ENCODE measurements at regions not wholly inside any gene's neighbourhood (a gene's known extent, or its start where the extent isn't known, plus 50 kb on each side); places are given as distances from the start of the nearest gene placed in this dataset.

DNA sequence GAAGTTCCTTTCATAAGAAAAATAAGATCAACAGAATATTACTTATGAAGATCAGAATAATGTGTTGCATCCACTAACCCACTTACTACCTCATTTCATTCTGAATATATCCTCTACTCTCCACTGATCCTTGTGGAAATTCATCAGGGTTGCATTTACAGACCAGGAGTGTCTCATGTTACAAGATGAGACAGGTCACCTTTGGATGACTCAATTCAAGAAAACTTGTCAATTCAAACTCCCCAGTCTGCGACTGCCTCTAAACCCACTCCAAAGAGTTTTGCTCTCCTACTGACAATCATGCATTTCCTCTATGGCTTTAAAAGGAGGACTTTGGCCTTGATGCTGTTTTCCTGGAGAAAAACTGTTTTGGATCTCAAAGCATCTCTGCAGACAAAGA, 68.4 kb downstream of the ID4 start:
- WGBS (ENCODE audit: insufficient coverage), result no CpG with 5 or more reads among the region's 1 CpG
- H3K27ac ChIP-seq (ENCODE audit: low read depth in 1 of 2, low read length in 2 of 2), result no peak overlapping the region
- H4K20me1 ChIP-seq (ENCODE audit: insufficient read depth, low read length), result no peaks in the 10 kb centered on the region
- H3K9ac ChIP-seq (ENCODE audit: insufficient read depth, low read length, poor library complexity, severe bottlenecking), result no peak overlapping the region
- TF ChIP-seq, protein P1, sequence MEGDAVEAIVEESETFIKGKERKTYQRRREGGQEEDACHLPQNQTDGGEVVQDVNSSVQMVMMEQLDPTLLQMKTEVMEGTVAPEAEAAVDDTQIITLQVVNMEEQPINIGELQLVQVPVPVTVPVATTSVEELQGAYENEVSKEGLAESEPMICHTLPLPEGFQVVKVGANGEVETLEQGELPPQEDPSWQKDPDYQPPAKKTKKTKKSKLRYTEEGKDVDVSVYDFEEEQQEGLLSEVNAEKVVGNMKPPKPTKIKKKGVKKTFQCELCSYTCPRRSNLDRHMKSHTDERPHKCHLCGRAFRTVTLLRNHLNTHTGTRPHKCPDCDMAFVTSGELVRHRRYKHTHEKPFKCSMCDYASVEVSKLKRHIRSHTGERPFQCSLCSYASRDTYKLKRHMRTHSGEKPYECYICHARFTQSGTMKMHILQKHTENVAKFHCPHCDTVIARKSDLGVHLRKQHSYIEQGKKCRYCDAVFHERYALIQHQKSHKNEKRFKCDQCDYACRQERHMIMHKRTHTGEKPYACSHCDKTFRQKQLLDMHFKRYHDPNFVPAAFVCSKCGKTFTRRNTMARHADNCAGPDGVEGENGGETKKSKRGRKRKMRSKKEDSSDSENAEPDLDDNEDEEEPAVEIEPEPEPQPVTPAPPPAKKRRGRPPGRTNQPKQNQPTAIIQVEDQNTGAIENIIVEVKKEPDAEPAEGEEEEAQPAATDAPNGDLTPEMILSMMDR (IDR thresholded peaks at IDR 0.05), result no peak
- intact Hi-C loops (cut with micrococcal nuclease), result no loop called here
- H3K4me2 ChIP-seq (replicated peaks; ENCODE audit: extremely low read depth, low read length, poor library complexity, severe bottlenecking), result no peak overlapping the region
- H3K36me3 ChIP-seq (replicated peaks in 1 of 2; ENCODE audit: control insufficient read depth in 1 of 2, insufficient read depth in 2 of 2, low read length in 2 of 2), result no peaks in the 10 kb centered on the region
- H3K4me3 ChIP-seq (replicated peaks in 1 of 3; ENCODE audit: low read depth in 2 of 3, low read length in 3 of 3), result no peak overlapping the region
- H3K4me3 Mint-ChIP-seq, result no peak overlapping the region
- no peaks in the 10 kb centered on the region for H3K27me3 ChIP-seq (ENCODE audit: control insufficient read depth in 2 of 2, insufficient read depth in 2 of 2, low read length in 2 of 2)
- H3K4me1 Mint-ChIP-seq, result no peaks in the 10 kb centered on the region
- peaks cover 0 to 2% (median 2%) of the 10 kb centered on the region in 3 donors for H3K27me3 Mint-ChIP-seq (ENCODE audit: low read depth in 3 of 3)
- DNase-seq, result no peak
- H3K9me3 ChIP-seq (replicated peaks in 1 of 2; ENCODE audit: control insufficient read depth in 1 of 2, insufficient read depth in 1 of 2, low read length in 2 of 2), result peaks cover 0 to 5% of the 10 kb centered on the region in 2 donors
- no peaks in the 10 kb centered on the region for H3K4me1 ChIP-seq (ENCODE audit: control insufficient read depth in 1 of 2, insufficient read depth in 2 of 2, low read length in 2 of 2)
- H3K36me3 Mint-ChIP-seq, result no peaks in the 10 kb centered on the region
- H3K27ac Mint-ChIP-seq, result no peak overlapping the region
- no peak overlapping the region for H2AFZ ChIP-seq (ENCODE audit: insufficient read depth, low read depth, low read length, poor library complexity, severe bottlenecking)
- H3K9me3 Mint-ChIP-seq, result peaks cover 0 to 6% (median 3%) of the 10 kb centered on the region in 7 donors
- no peaks in the 10 kb centered on the region for H3K79me2 ChIP-seq (ENCODE audit: insufficient read depth, low read length)

DNA sequence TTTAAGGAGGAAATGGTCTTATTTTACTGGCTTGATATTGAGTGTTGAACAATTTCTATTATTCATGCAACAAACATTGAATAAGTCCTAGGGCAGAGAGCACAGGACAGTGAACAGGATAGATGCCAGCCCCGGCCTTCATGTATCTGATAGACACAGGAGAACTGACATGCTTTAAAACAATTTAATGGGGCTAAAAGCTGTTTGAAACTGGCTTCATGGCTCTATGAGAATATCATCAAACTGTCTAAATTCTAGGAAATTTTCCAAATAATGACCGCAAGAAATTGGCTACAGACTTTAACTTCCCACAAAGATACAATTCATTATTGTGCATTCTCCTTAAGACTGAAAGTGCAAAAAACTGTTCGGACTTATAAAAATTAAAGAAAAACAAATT, 69.0 kb downstream of the ID4 start:
- no peaks in the 10 kb centered on the region for H3K36me3 ChIP-seq (replicated peaks in 1 of 2; ENCODE audit: control insufficient read depth in 1 of 2, insufficient read depth in 2 of 2, low read length in 2 of 2)
- intact Hi-C loops (cut with micrococcal nuclease), result no loop called here
- H3K4me3 Mint-ChIP-seq, result no peak overlapping the region
- no peaks in the 10 kb centered on the region for H3K4me1 Mint-ChIP-seq
- H2AFZ ChIP-seq (ENCODE audit: insufficient read depth, low read depth, low read length, poor library complexity, severe bottlenecking), result no peak overlapping the region
- H3K4me3 ChIP-seq (replicated peaks in 1 of 3; ENCODE audit: low read depth in 2 of 3, low read length in 3 of 3), result no peak overlapping the region
- no CpG with 5 or more reads among the region's 3 CpGs for WGBS (ENCODE audit: insufficient coverage)
- H4K20me1 ChIP-seq (ENCODE audit: insufficient read depth, low read length), result no peaks in the 10 kb centered on the region
- H3K27ac ChIP-seq (ENCODE audit: low read depth in 1 of 2, low read length in 2 of 2), result no peak overlapping the region
- H3K36me3 Mint-ChIP-seq, result no peaks in the 10 kb centered on the region
- TF ChIP-seq, protein P1 (IDR thresholded peaks at IDR 0.05), result no peak
- peaks cover 0 to 5% of the 10 kb centered on the region in 2 donors for H3K9me3 ChIP-seq (replicated peaks in 1 of 2; ENCODE audit: control insufficient read depth in 1 of 2, insufficient read depth in 1 of 2, low read length in 2 of 2)
- no peak overlapping the region for H3K27ac Mint-ChIP-seq
- no peaks in the 10 kb centered on the region for H3K4me1 ChIP-seq (ENCODE audit: control insufficient read depth in 1 of 2, insufficient read depth in 2 of 2, low read length in 2 of 2)
- H3K9ac ChIP-seq (ENCODE audit: insufficient read depth, low read length, poor library complexity, severe bottlenecking), result no peak overlapping the region
- H3K4me2 ChIP-seq (replicated peaks; ENCODE audit: extremely low read depth, low read length, poor library complexity, severe bottlenecking), result no peak overlapping the region
- H3K27me3 Mint-ChIP-seq (ENCODE audit: low read depth in 3 of 3), result peaks cover 0 to 2% (median 2%) of the 10 kb centered on the region in 3 donors
- no peaks in the 10 kb centered on the region for H3K79me2 ChIP-seq (ENCODE audit: insufficient read depth, low read length)
- peaks cover 0 to 4% (median 2%) of the 10 kb centered on the region in 7 donors for H3K9me3 Mint-ChIP-seq
- DNase-seq, result no peak
- H3K27me3 ChIP-seq (ENCODE audit: control insufficient read depth in 2 of 2, insufficient read depth in 2 of 2, low read length in 2 of 2), result no peaks in the 10 kb centered on the region

All from CD14-positive monocyte (primary cell).